B cell (primary cell): ENCODE measurements at regions not wholly inside any gene's neighbourhood (a gene's known extent, or its start where the extent isn't known, plus 50 kb on each side); places are given as distances from the start of the nearest gene placed in this dataset.

ENCODE experiments used
- ATAC-seq: fragments of 200-7000 bp; cut with Tn5 transposase; one replicate; pipeline ENCODE4 v1.10.0; 2021; ENCODE audit warnings: low read depth, mild to moderate bottlenecking, moderate number of reproducible peaks, moderate library complexity
- CTCF ChIA-PET: fragments of 350-600 bp; sonication (Branson Sonifier 250); formaldehyde crosslinking; loops from one replicate; lab custom pipeline; 2021; ENCODE audit warnings: antibody characterized with exemption, inconsistent platforms; lab: Charles Lee
- POLR2A ChIA-PET: fragments of 350-600 bp; sonication (Branson Sonifier 250); formaldehyde crosslinking; loops from one replicate; lab custom pipeline; 2021; ENCODE audit warnings: antibody characterized with exemption; lab: Charles Lee
- DNase-seq: peaks from one replicate; pipeline ENCODE4 v3.0.0; 2013
- H2AFZ ChIP-seq: 2 replicates; pipeline ENCODE4 v1.6.1; 2012; ENCODE audit warnings: mild to moderate bottlenecking, low read depth, low read length; ENCODE audit not compliant: insufficient read depth, poor library complexity, severe bottlenecking
- H3K27ac ChIP-seq, 2 donors: 1 replicate in 1 of 2; 2 replicates in 1 of 2; pipeline ENCODE4 v1.5.1; 2012 to 2013; ENCODE audit warnings: low read length in 2 of 2, mild to moderate bottlenecking in 2 of 2, moderate library complexity in 1 of 2
- H3K27me3 ChIP-seq, 4 experiments: fragments of 200-600 bp in 1 of 4; sonication (generic) in 1 of 4; replicated peaks in 1 of 4; 1 replicate in 2 of 4; 2 replicates in 2 of 4; pipeline versions ENCODE4 v1.6.1 to v1.7.0; 2013 to 2016; ENCODE audit warnings: low read length in 3 of 4, mild to moderate bottlenecking in 2 of 4, mixed read lengths in 1 of 4, moderate library complexity in 1 of 4; ENCODE audit not compliant: insufficient read depth in 4 of 4, control insufficient read depth in 3 of 4; ENCODE audit errors: control extremely low read depth in 1 of 4
- H3K36me3 ChIP-seq, 2 experiments: replicated peaks in 1 of 2; 1 replicate in 1 of 2; 2 replicates in 1 of 2; pipeline versions ENCODE4 v1.6.1 to v1.7.1; 2013; ENCODE audit warnings: low read length in 1 of 2; ENCODE audit not compliant: insufficient read depth in 2 of 2, control insufficient read depth in 1 of 2; ENCODE audit errors: control extremely low read depth in 1 of 2, extremely low read depth in 1 of 2
- H3K4me1 ChIP-seq, 2 donors: fragments of 200-600 bp in 1 of 2; sonication (generic) in 1 of 2; 1 replicate in 1 of 2; 2 replicates in 1 of 2; pipeline versions ENCODE4 v1.5.1 to v1.6.1; 2013 to 2017; ENCODE audit warnings: low read length in 2 of 2; ENCODE audit not compliant: control insufficient read depth in 2 of 2, insufficient read depth in 2 of 2
- H3K4me2 ChIP-seq: replicated peaks from 2 replicates; pipeline ENCODE3; 2012; ENCODE audit warnings: mild to moderate bottlenecking, low read depth, low read length; ENCODE audit not compliant: poor library complexity, severe bottlenecking
- H3K4me3 ChIP-seq, 5 experiments: fragments of 200-600 bp in 1 of 5; sonication (generic) in 1 of 5; 1 replicate in 3 of 5; 2 replicates in 2 of 5; pipeline versions ENCODE4 v1.5.1 to v1.7.0; 2011 to 2016; ENCODE audit warnings: low read length in 4 of 5, mild to moderate bottlenecking in 4 of 5, low read depth in 2 of 5, control low read depth in 1 of 5, moderate library complexity in 1 of 5; ENCODE audit not compliant: insufficient read depth in 1 of 5; ENCODE audit errors: control extremely low read depth in 1 of 5, extremely low read depth in 1 of 5
- H3K79me2 ChIP-seq: fragments of 200-600 bp; sonication (generic); one replicate; pipeline ENCODE4 v1.6.0; 2016; ENCODE audit warnings: low read length; ENCODE audit not compliant: control insufficient read depth, insufficient read depth
- H3K9ac ChIP-seq: fragments of 200-600 bp; sonication (generic); 2 replicates; pipeline ENCODE4 v1.6.1; 2017; ENCODE audit warnings: mild to moderate bottlenecking, low read length, moderate library complexity
- H3K9me3 ChIP-seq, 3 donors: one replicate each; pipeline versions ENCODE4 v1.6.1 to v1.7.1; 2013; ENCODE audit warnings: low read length in 2 of 3; ENCODE audit not compliant: control insufficient read depth in 2 of 3, insufficient read depth in 1 of 3; ENCODE audit errors: control extremely low read depth in 1 of 3
- H4K20me1 ChIP-seq: 2 replicates; pipeline ENCODE4 v1.6.0; 2012; ENCODE audit warnings: mild to moderate bottlenecking, low read length; ENCODE audit not compliant: insufficient read depth, control insufficient read depth, poor library complexity, severe bottlenecking
- H3K27ac Mint-ChIP-seq: one replicate; pipeline ENCODE4 v1.8.0; 2021; ENCODE audit warnings: mixed read lengths
- H3K27me3 Mint-ChIP-seq: one replicate; pipeline ENCODE4 v1.8.0; 2021; ENCODE audit warnings: mixed read lengths
- H3K4me1 Mint-ChIP-seq: one replicate; pipeline ENCODE4 v1.8.0; 2021; ENCODE audit warnings: mixed read lengths
- H3K4me3 Mint-ChIP-seq: one replicate; pipeline ENCODE4 v1.8.0; 2021; ENCODE audit warnings: mixed read lengths
- H3K9me3 Mint-ChIP-seq: one replicate; pipeline ENCODE4 v1.8.0; 2022; ENCODE audit warnings: mixed read lengths; ENCODE audit not compliant: insufficient read depth
- CTCF ChIP-seq: fragments of 200-600 bp; IDR thresholded peaks from one replicate; pipeline ENCODE4 v1.8.0; 2022; ENCODE audit warnings: antibody characterized with exemption, mild to moderate bottlenecking
- EZH2 ChIP-seq: IDR thresholded peaks from 2 replicates; pipeline ENCODE4 v1.6.1; 2012; ENCODE audit warnings: borderline replicate concordance, low read depth, mild to moderate bottlenecking, moderate library complexity, low read length; ENCODE audit not compliant: insufficient read depth, poor library complexity, severe bottlenecking
- WGBS: methylation state at CpG from one replicate; pipeline ENCODE4 v1.1.5; 2013; ENCODE audit warnings: missing lambda C conversion rate; ENCODE audit not compliant: insufficient coverage; 5-methylcytosine and 5-hydroxymethylcytosine counted together
- intact Hi-C: fragments of 100-400 bp; cut with micrococcal nuclease; formaldehyde crosslinking; loops from one replicate; pipeline ENCODE4 v1.10.0; 2022

- Histone ChIP-seq H3K9me3 (no peaks in the 10 kb centered on the region), H4K20me1 (no peaks in the 10 kb centered on the region), H3K4me3 (no peak overlapping the region), H2AFZ (no peak overlapping the region), H3K36me3 (no peaks in the 10 kb centered on the region), H3K27ac (no peak overlapping the region), H3K9ac (no peak overlapping the region), H3K27me3 (no peaks in the 10 kb centered on the region), H3K79me2 (no peaks in the 10 kb centered on the region), H3K4me1 (peaks cover 0 to 3% of the 10 kb centered on the region in 2 donors), H3K4me2 (no peak overlapping the region)
- WGBS = 65% methylated on average over 2 of the region's 2 CpGs
- no peak for DNase-seq
- POLR2A ChIA-PET = no interaction called here
- ATAC-seq = no peak
- intact Hi-C loops = no loop called here
- Mint-ChIP-seq H3K27ac (no peak overlapping the region), H3K27me3 (peaks cover 14% of the 10 kb centered on the region), H3K4me1 (peaks cover 2% of the 10 kb centered on the region), H3K9me3 (no peaks in the 10 kb centered on the region), H3K4me3 (no peak overlapping the region)
- TF ChIP-seq CTCF (no peak), EZH2 (no peak)
- CTCF ChIA-PET = no interaction called here
Measured at GRCh38 chr9:89986190-89986589, 381.4 kb downstream of the GADD45G start.

- H2AFZ ChIP-seq = no peak overlapping the region
- H3K27me3 ChIP-seq = no peaks in the 10 kb centered on the region
- no peaks in the 10 kb centered on the region for H3K79me2 ChIP-seq
- H3K27ac ChIP-seq = no peak overlapping the region
- Mint-ChIP-seq H3K27ac (no peak overlapping the region), H3K4me3 (no peak overlapping the region), H3K4me1 (peaks cover 2% of the 10 kb centered on the region), H3K9me3 (no peaks in the 10 kb centered on the region), H3K27me3 (no peaks in the 10 kb centered on the region)
- DNase-seq (no peak), ATAC-seq (no peak)
- no peak overlapping the region for H3K4me3 ChIP-seq
- H3K36me3 ChIP-seq = no peaks in the 10 kb centered on the region
- H3K4me1 ChIP-seq = peaks cover 0 to 3% of the 10 kb centered on the region in 2 donors
- peaks cover 0 to 3% (median 0%) of the 10 kb centered on the region in 3 donors for H3K9me3 ChIP-seq
- intact Hi-C loops = no loop called here
- no peaks in the 10 kb centered on the region for H4K20me1 ChIP-seq
- CTCF ChIA-PET = no interaction called here
- no CpG with 5 or more reads among the region's 1 CpG for WGBS
- H3K9ac ChIP-seq = no peak overlapping the region
- H3K4me2 ChIP-seq = no peak overlapping the region
- TF ChIP-seq EZH2 = no peak
- no peak for TF ChIP-seq CTCF
- POLR2A ChIA-PET = no interaction called here
Measured at GRCh38 chr9:89988458-89988857, 383.6 kb downstream of the GADD45G start.
